ENCODE measurements at regions not wholly inside any gene's neighbourhood (a gene's known extent, or its start where the extent isn't known, plus 50 kb on each side); places are given as distances from the start of the nearest gene placed in this dataset.
"Not testable (repeated sequence)": the region's sequence is repeated elsewhere in the genome, so short reads cannot be mapped to it uniquely, and the experiment has no call there.

DNA sequence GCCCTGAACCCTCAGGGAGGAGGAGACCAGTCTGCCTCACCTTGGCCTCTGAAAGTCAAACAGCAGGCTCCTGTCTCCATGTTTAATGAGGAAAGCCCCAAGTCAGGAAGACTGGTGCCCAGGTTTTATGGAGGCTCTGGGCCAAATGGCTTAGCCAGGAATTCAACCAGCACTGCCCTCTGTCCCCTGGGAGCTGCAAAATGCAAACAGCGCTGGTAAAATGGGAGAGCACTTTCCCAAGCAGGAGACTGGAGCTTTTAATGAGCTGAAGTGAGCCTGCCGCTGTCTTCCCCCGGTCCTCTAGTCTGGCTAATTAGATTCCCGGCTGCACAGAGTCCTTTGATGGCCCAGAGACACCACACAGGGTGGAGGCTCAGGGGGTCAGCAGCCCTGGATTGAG, 276.0 kb upstream of the TRIB2 start:
- Mint-ChIP-seq H3K9me3 (no peaks in the 10 kb centered on the region), H3K4me1 (no peaks in the 10 kb centered on the region), H3K4me3 (no peak overlapping the region), H3K27me3 (no peaks in the 10 kb centered on the region), H3K27ac (no peak overlapping the region), H3K36me3 (no peaks in the 10 kb centered on the region)

DNA sequence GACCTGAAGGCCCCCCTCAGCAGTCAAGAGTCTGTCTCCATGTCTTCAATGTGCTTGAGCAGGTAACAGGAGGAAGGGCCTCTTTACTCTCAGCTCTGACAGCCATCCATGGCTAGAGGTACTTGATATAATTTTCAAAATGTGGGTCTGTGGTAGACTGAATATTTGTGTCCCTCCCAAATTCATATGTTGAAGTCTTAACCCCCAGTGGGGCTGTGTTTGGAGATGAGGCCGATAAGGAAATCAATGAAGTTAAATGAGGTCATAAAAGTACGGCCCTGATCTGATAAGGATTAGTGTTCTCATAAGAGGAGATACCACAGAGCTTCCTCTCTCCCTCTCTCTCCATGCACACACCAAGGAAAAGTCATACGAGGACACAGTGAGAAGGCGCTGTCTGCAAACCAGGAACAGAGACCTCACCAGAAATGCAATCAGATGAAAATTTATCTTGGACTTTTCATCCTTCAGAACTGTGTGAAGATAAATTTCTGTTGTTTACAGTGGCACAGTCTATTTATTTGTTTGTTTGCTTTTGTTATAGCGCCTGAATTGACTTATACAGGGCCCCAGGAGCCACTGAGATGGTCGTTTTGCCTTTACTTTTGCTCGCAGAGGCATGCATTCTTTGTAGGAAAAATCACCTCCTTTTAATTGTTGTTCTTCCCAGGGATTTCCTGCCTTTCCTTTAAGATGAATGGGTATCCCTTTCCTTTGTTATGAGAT, 274.8 kb upstream of the TRIB2 start:
- no peak overlapping the region for H3K27ac Mint-ChIP-seq
- peaks cover 0 to 1% (median 0%) of the 10 kb centered on the region in 3 donors for H3K9me3 Mint-ChIP-seq

DNA sequence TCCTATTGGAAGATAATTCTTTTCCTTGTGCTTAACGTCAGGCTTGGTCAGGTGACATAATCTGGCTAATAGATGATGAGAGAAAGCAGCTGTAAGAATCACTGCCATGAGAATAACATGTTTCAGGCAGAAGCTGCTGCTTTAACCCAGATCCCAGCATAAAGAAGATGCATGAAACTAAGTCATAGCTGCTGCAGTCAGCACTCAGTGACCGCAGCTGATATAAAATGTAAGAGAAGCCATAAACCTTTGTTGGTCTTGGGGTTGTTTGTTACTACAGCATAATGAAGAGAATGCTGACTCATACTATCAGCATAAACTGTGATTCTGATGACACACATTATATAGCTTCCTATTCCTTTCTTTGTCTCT, 274.3 kb upstream of the TRIB2 start:
- H3K9me3 Mint-ChIP-seq = peaks cover 0 to 1% (median 0%) of the 10 kb centered on the region in 3 donors
- no peaks in the 10 kb centered on the region for H3K4me1 Mint-ChIP-seq
- H3K4me3 Mint-ChIP-seq = no peak overlapping the region
- H3K27ac Mint-ChIP-seq = no peak overlapping the region
- H3K27me3 Mint-ChIP-seq = no peaks in the 10 kb centered on the region
- no peaks in the 10 kb centered on the region for H3K36me3 Mint-ChIP-seq

More for the DNA sequence above, 274.8 kb upstream of the TRIB2 start:
- no peaks in the 10 kb centered on the region for H3K36me3 Mint-ChIP-seq
- no peak overlapping the region for H3K4me3 Mint-ChIP-seq
- H3K4me1 Mint-ChIP-seq = no peaks in the 10 kb centered on the region
- no peaks in the 10 kb centered on the region for H3K27me3 Mint-ChIP-seq

DNA sequence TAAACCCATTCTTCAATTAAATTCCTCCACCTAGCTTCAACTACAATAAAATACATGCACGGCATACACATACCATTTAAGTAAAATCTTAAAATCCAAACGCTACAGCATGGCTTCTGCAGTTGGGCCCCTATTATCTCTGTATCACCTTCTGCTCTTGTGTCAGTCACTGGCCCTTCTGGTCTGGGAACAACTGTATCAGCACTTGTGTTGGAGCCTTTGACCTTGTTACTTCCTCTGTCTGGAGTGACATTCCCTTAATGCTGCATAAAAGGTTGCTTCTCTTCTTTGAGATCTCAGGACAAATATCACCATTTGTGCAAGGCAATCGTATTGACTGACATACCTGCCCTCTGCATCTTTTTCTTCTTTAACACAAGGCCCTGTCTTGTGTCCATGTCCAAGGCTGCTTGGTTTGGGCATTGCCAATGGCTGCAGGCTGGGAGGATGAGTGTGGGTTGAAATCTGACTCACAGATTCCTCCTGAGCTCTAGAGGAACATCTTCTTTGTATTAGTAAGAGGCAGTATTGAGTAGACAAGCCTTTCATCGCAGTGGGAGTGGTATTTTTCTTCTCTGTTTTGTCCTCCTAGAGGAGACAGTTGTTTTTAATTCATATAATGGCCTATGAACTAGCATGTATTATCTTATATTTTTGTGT, 267.8 kb upstream of the TRIB2 start:
- Mint-ChIP-seq H3K4me1 (peaks cover 7 to 11% (median 8%) of the 10 kb centered on the region in 3 donors), H3K9me3 (peaks cover 0 to 5% (median 0%) of the 10 kb centered on the region in 3 donors), H3K27me3 (no peaks in the 10 kb centered on the region), H3K27ac (no peak overlapping the region), H3K4me3 (no peak overlapping the region), H3K36me3 (no peaks in the 10 kb centered on the region)

DNA sequence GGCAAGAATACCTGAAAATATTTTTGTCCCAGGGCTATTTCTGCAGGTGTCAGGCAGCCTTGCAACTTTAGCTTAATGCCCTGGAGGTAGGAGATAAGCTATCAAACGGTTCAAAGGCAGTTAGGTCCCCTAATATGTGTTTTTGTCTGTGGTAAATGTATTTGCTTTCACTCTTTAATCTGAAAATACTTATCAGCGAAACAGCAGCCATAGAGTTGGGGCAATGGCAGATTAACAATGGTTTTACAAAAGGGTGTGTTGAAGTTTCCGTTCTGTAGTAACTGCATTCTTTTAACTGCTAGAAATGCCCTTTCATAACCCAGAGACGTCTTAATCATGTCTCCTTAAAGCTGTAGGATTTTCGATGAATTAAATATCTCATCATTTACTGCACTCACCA, 265.0 kb upstream of the TRIB2 start:
- Mint-ChIP-seq H3K4me1 (peaks cover 12 to 16% (median 13%) of the 10 kb centered on the region in 3 donors), H3K27me3 (no peaks in the 10 kb centered on the region), H3K9me3 (peaks cover 0 to 4% (median 0%) of the 10 kb centered on the region in 3 donors), H3K4me3 (peak overlapping the region in 2 of 4 donors; percentile 15 to 51), H3K27ac (no peak overlapping the region), H3K36me3 (no peaks in the 10 kb centered on the region)

DNA sequence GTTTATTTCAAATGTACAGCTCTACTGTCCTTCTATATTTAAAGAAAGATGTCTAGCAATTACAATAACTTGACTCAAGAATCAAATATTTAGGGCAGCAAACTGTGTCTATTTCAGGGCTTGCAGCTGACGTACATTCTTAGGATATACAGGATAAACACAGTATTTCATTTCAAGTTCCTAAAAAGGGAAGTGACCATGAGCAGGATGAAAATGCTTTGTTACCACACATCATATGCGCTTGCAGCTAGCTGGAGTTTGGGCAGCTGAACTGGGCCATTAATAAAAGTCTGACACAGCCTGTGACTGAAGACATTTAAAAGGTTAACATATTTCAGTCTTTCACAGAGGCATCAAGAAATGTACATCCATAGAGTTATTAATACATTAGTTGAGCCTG, 264.6 kb upstream of the TRIB2 start:
- no peak overlapping the region for H3K27ac Mint-ChIP-seq
- peaks cover 16 to 20% (median 17%) of the 10 kb centered on the region in 3 donors for H3K4me1 Mint-ChIP-seq

DNA sequence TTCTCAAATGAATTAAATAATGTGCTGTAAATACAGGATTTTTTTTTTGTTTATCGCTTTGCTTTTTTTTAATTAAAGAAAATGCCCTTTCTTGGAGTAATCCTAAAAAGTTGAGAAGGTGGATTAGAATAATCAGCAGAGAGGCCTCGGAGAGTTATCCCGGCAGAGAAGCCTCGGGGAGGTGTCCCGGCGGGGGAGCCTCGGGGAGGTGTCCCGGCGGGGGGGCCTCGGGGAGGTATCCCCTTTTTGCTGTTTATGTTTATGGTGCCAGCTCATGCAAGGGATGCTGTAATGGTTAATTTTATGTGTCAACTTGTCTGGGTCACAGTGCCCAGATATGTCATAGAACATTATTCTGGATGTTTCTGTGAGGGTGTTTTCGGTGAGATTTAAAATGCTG, 263.0 kb upstream of the TRIB2 start:
- Mint-ChIP-seq H3K4me1 (peaks cover 16 to 21% (median 17%) of the 10 kb centered on the region in 3 donors), H3K27ac (peak overlapping the region in 1 of 3 donors; percentile 50)

More for the DNA sequence above, 264.6 kb upstream of the TRIB2 start:
- Mint-ChIP-seq H3K27me3 (no peaks in the 10 kb centered on the region), H3K9me3 (peaks cover 0 to 4% (median 0%) of the 10 kb centered on the region in 3 donors), H3K4me3 (peak overlapping the region in 2 of 4 donors; percentile 15 to 51), H3K36me3 (no peaks in the 10 kb centered on the region)

DNA sequence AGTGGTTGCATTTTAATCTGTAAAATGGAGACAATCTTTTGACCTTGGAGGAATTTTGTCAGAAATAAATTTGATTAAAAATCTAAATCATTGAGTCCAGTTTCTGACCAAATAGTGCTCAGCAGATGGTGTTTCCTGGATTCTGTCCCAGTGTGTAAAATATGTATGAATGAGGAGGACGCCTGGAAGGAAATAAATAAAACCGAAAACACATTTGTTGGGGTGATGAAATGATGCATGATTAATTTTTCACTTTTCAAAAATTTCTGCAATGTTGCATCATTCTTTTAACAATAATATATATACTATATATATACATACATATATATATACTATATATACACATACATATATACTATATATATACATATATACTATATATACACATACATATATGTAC, 261.1 kb upstream of the TRIB2 start:
- no peaks in the 10 kb centered on the region for H3K9me3 Mint-ChIP-seq
- no peaks in the 10 kb centered on the region for H3K36me3 Mint-ChIP-seq
- H3K27ac Mint-ChIP-seq = no peak overlapping the region
- no peaks in the 10 kb centered on the region for H3K27me3 Mint-ChIP-seq
- no peak overlapping the region for H3K4me3 Mint-ChIP-seq
- peaks cover 16 to 21% (median 17%) of the 10 kb centered on the region in 3 donors for H3K4me1 Mint-ChIP-seq

More for the DNA sequence above, 263.0 kb upstream of the TRIB2 start:
- H3K4me3 Mint-ChIP-seq = no peak overlapping the region
- no peaks in the 10 kb centered on the region for H3K27me3 Mint-ChIP-seq
- no peaks in the 10 kb centered on the region for H3K9me3 Mint-ChIP-seq
- H3K36me3 Mint-ChIP-seq = no peaks in the 10 kb centered on the region

DNA sequence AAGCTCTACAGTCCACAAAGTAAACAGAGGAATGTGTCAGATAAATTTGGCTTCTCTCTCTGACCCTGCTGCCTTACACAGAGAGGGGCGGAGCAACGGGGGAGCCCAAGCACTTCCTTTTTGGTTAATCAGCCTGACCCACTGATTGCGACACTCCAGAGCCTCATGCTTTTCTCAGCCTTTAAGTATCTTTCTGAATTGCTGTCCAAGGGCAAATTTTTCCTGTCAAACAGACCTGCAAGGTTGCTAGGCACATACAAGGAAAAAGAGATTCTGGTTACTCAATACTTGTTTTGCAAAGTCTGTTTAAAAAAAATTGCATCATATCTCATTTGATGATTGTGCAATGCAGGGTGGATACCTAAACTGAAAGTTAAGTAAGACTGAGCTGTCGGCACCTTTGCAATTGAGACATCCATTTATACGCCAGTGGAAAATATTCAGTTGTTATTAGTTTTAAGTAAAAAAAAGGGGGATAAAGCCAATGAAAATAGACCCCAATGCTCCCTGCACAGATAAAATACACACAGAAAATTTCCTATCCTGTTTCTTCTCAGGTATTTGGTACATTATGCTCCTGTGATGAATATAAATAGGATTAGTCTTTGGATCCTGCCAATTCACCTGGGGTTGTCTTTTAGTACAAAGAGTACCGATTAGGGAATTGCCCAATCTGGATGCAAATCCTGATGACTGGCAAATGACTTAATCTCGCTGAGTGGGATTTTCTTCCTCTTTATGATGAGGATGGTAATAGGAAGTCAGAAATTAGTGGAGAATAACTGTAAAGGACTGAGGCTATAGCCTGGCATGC, 260.2 kb upstream of the TRIB2 start:
- Mint-ChIP-seq H3K27ac (peak overlapping the region in 2 of 3 donors; percentile 54 to 84), H3K27me3 (no peaks in the 10 kb centered on the region)

DNA sequence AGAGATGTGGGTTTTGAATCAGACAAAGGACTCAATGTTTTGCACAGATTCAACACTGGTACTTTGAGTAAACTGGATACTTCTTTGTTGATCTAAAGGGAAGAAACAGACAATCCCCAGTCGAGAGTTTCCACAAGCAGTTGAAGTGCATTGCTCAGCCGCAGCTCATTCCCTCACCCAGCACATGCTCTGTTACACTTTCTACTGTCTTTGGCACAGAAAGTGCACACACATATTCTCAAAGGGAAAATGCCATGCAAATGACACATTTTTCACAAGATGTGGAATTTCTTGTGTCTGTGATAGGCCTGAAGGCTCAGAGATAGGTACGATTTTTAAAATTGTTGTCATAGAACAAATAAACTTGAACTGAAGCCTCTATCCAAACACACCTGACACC, 258.9 kb upstream of the TRIB2 start:
- H3K4me3 Mint-ChIP-seq = no peak overlapping the region
- H3K4me1 Mint-ChIP-seq = peaks cover 8 to 10% (median 9%) of the 10 kb centered on the region in 3 donors
- no peak overlapping the region for H3K27ac Mint-ChIP-seq
- H3K36me3 Mint-ChIP-seq = no peaks in the 10 kb centered on the region
- H3K27me3 Mint-ChIP-seq = no peaks in the 10 kb centered on the region
- H3K9me3 Mint-ChIP-seq = no peaks in the 10 kb centered on the region

More for the DNA sequence above, 260.2 kb upstream of the TRIB2 start:
- Mint-ChIP-seq H3K36me3 (no peaks in the 10 kb centered on the region), H3K9me3 (no peaks in the 10 kb centered on the region), H3K4me3 (peak overlapping the region; percentile 80 to 94 (median 88)), H3K4me1 (peaks cover 16 to 20% (median 17%) of the 10 kb centered on the region in 3 donors)

DNA sequence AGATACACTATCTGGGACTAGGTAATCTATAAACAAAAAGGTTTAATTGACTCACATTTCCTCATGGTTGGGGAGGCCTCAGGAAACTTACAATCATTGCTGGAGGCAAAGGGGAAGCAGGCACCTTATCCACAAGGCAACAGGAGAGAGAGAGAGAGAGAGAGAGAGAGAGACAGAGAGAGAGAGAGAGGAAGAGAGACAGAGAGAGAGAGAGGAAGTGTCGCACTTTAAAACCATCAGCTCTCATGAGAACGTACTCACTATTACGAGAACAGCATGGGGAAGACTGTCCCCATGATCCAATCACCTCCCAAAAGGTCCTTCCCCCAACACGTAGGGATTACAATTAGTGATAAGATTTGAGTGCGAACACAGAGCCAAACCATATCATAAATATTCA, 253.5 kb upstream of the TRIB2 start:
- Mint-ChIP-seq H3K9me3 (no peaks in the 10 kb centered on the region), H3K4me3 (no peak overlapping the region), H3K4me1 (peaks cover 0 to 6% (median 1%) of the 10 kb centered on the region in 3 donors), H3K36me3 (no peaks in the 10 kb centered on the region), H3K27me3 (no peaks in the 10 kb centered on the region), H3K27ac (no peak overlapping the region)

DNA sequence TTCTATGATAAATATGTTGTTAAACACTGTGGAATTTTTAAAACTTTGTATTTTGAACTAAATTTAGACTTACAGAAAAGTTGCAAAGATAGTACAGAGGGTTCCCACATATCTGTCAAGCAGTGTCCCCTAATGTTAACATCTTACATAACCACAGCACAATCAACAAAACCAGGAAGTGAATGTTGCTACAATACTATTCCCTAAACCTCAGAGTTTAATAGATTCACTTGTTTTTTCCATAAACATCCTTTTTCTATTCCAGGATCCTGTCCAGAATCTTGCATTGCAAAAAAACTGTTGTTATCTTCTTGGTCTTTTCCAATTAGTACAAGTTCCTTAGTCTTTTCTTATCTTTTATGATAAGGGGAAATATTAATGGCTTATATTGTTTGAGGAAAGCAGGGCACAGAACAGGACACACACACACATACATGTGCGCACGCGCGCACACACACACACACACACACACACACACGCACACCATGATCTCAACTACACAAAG, 251.1 kb upstream of the TRIB2 start:
- H3K27ac Mint-ChIP-seq = no peak overlapping the region
- peaks cover 0 to 6% (median 1%) of the 10 kb centered on the region in 3 donors for H3K4me1 Mint-ChIP-seq
- peaks cover 0 to 1% (median 0%) of the 10 kb centered on the region in 3 donors for H3K9me3 Mint-ChIP-seq
- no peaks in the 10 kb centered on the region for H3K36me3 Mint-ChIP-seq
- H3K27me3 Mint-ChIP-seq = no peaks in the 10 kb centered on the region
- no peak overlapping the region for H3K4me3 Mint-ChIP-seq

DNA sequence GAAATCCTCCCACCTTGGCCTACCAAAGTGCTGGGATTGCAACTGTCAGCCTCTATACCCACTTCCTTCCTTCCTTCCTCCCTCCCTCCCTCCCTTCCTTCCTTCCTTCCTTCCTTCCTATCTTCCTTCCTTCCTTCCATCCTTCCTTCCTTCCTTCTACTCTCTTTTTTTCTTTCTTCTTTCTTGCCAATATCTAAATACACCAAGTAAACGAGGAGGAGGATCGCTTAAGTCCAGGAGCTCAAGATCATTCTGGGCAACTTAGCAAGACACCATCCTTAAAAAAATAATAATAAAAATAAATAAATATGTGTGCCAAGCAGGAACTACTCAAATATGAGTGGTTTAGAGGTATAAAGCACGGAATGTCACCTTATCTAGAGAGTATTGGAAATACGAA, 249.4 kb upstream of the TRIB2 start:
- peaks cover 0 to 6% (median 1%) of the 10 kb centered on the region in 3 donors for H3K4me1 Mint-ChIP-seq
- H3K9me3 Mint-ChIP-seq = peaks cover 0 to 5% (median 3%) of the 10 kb centered on the region in 3 donors
- peaks cover 1% of the 10 kb centered on the region for H3K36me3 Mint-ChIP-seq
- no peaks in the 10 kb centered on the region for H3K27me3 Mint-ChIP-seq
- no peak overlapping the region for H3K4me3 Mint-ChIP-seq
- H3K27ac Mint-ChIP-seq = no peak overlapping the region

DNA sequence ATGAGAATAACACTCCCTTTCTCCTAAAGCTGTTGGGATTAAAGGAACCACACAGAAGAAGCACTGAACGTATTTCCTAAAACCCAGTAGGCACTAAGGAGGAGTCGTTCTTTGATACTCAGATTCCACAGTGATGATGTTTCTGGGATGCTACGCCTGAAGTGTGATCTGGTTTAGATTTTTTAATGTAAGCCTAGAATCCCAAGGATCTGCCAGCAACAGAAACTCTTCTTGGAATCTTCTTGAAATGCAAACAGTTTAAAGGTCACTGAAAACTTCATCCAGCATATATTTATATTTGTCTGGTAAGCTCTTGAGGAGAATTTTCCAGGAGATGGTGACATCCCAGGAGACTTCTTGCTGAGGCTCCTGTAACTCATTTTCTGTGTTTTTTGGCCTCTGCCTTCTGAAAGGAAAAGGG, 247.6 kb upstream of the TRIB2 start:
- H3K4me3 Mint-ChIP-seq = no peak overlapping the region
- peaks cover 0 to 7% (median 4%) of the 10 kb centered on the region in 3 donors for H3K9me3 Mint-ChIP-seq
- H3K4me1 Mint-ChIP-seq = peaks cover 0 to 6% (median 1%) of the 10 kb centered on the region in 3 donors
- H3K27ac Mint-ChIP-seq = no peak overlapping the region
- H3K36me3 Mint-ChIP-seq = peaks cover 1% of the 10 kb centered on the region
- no peaks in the 10 kb centered on the region for H3K27me3 Mint-ChIP-seq

DNA sequence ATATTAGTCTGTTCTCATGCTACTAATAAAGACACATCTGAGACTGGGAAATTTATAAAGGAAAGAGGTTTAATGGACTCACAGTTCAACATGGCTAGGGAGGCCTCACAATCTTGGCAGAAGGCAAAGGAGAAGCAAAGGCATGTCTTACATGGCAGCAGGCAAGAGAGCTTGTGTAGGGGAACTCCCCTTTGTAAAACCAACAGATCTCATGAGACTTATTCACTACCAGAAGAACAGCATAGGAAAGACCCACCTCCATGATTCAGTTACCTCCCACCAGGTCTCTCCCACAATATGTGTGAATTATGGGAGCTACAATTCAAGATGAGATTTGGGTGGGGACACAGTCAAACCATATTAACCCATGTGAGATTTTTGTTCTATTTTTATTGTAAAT, 244.5 kb upstream of the TRIB2 start:
- not testable (repeated sequence) for H3K4me3 Mint-ChIP-seq, H3K9me3 Mint-ChIP-seq, H3K27me3 Mint-ChIP-seq, H3K36me3 Mint-ChIP-seq, H3K4me1 Mint-ChIP-seq, H3K27ac Mint-ChIP-seq

Measured in IgD-negative memory B cell (primary cell).